ENCODE measurements at regions not wholly inside any gene's neighbourhood (a gene's known extent, or its start where the extent isn't known, plus 50 kb on each side); places are given as distances from the start of the nearest gene placed in this dataset.

GRCh38 chr5:38207343-38207742, 51.0 kb upstream of the EGFLAM start:
- Histone ChIP-seq H3K9me3 (ENCODE audit: insufficient read depth, low read length) (no peaks in the 10 kb centered on the region), H3K4me1 (ENCODE audit: low read length) (no peaks in the 10 kb centered on the region), H4K20me1 (ENCODE audit: insufficient read depth, low read length) (no peaks in the 10 kb centered on the region), H3K36me3 (replicated peaks; ENCODE audit: low read depth, low read length) (no peaks in the 10 kb centered on the region), H3K9ac (ENCODE audit: low read length) (no peak overlapping the region), H3K4me2 (ENCODE audit: low read length) (no peak overlapping the region), H3K27me3 (ENCODE audit: low read depth, low read length) (no peaks in the 10 kb centered on the region), H3K79me2 (ENCODE audit: low read length) (no peaks in the 10 kb centered on the region), H3K4me3 (ENCODE audit: low read length) (no peak overlapping the region), H3K27ac (ENCODE audit: low read length) (no peak overlapping the region), H2AFZ (ENCODE audit: low read depth, low read length) (no peak overlapping the region)
- no peak for TF ChIP-seq EZH2phosphoT487 (IDR thresholded peaks at IDR 0.05; ENCODE audit: low read depth)
- TF ChIP-seq, protein P1, sequence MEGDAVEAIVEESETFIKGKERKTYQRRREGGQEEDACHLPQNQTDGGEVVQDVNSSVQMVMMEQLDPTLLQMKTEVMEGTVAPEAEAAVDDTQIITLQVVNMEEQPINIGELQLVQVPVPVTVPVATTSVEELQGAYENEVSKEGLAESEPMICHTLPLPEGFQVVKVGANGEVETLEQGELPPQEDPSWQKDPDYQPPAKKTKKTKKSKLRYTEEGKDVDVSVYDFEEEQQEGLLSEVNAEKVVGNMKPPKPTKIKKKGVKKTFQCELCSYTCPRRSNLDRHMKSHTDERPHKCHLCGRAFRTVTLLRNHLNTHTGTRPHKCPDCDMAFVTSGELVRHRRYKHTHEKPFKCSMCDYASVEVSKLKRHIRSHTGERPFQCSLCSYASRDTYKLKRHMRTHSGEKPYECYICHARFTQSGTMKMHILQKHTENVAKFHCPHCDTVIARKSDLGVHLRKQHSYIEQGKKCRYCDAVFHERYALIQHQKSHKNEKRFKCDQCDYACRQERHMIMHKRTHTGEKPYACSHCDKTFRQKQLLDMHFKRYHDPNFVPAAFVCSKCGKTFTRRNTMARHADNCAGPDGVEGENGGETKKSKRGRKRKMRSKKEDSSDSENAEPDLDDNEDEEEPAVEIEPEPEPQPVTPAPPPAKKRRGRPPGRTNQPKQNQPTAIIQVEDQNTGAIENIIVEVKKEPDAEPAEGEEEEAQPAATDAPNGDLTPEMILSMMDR (IDR thresholded peaks at IDR 0.05; ENCODE audit: low read depth, low read length) = no peak

DNA sequence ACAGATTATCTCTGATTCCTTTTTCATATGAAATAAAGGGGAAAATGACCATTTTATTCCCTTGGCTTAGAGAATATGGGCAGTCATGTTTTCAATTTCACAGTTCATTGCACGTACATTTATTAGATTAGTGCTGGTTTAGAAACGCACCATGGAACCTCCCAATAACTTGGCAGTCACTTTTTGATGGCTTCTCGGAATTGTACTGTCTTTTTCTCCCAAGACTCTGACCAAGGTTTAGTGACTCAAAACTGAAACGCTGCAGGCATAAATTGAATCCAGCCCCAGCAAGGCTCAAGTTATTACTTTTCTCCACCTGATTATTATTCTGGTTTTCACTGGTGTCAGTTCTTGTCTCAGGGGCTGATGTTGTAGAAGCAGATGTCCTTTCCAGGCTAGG, 55.6 kb upstream of the EGFLAM start:
- Histone ChIP-seq H2AFZ (ENCODE audit: low read depth, low read length) (no peak overlapping the region), H3K9me3 (ENCODE audit: insufficient read depth, low read length) (no peaks in the 10 kb centered on the region), H3K27ac (ENCODE audit: low read length) (no peak overlapping the region), H3K4me2 (ENCODE audit: low read length) (no peak overlapping the region), H3K4me3 (ENCODE audit: low read length) (no peak overlapping the region), H3K4me1 (ENCODE audit: low read length) (no peaks in the 10 kb centered on the region), H3K79me2 (ENCODE audit: low read length) (no peaks in the 10 kb centered on the region), H4K20me1 (ENCODE audit: insufficient read depth, low read length) (no peaks in the 10 kb centered on the region), H3K9ac (ENCODE audit: low read length) (no peak overlapping the region), H3K36me3 (replicated peaks; ENCODE audit: low read depth, low read length) (no peaks in the 10 kb centered on the region), H3K27me3 (ENCODE audit: low read depth, low read length) (no peaks in the 10 kb centered on the region)
- TF ChIP-seq EZH2phosphoT487 (IDR thresholded peaks at IDR 0.05; ENCODE audit: low read depth) = no peak
- TF ChIP-seq, protein P1 (IDR thresholded peaks at IDR 0.05; ENCODE audit: low read depth, low read length) = no peak

DNA sequence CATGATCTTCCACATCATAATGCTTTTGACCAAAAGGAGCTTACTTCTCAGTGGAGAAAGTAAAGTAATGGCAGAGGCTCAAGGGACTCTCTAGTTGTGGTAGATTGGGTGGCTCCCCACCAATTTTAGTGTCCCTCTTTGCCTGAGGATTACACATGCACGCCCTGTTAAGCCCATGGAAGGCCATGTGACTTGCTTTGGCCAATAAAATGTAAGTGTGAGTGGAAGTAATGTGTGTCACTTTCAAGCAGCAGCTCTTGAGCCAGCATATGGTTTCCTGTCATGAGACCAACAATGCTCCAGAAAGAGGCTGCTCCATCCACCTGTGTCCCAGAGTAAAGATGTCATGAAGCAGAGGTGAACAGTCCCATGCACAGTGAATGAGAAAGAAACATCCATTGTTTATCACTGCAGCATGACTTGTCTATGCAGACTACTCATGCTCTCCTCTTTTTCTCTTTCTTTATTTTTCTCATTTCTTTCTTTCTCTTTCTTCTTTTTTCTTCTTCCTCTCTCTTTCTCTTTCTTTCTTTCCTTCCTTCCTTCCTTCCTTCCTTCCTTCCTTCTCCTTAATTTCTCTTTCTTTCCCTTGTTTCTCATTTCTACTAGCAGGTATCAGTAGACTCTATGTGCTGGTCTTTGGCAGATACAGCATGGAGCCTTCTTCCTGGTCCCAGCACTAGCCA, 57.3 kb upstream of the EGFLAM start:
- H3K27me3 ChIP-seq (ENCODE audit: low read depth, low read length) = no peaks in the 10 kb centered on the region
- H3K4me1 ChIP-seq (ENCODE audit: low read length) = no peaks in the 10 kb centered on the region
- H4K20me1 ChIP-seq (ENCODE audit: insufficient read depth, low read length) = no peaks in the 10 kb centered on the region
- TF ChIP-seq, protein P1 (IDR thresholded peaks at IDR 0.05; ENCODE audit: low read depth, low read length) = no peak
- TF ChIP-seq EZH2phosphoT487 (IDR thresholded peaks at IDR 0.05; ENCODE audit: low read depth) = no peak
- H3K27ac ChIP-seq (ENCODE audit: low read length) = no peak overlapping the region
- no peak overlapping the region for H3K4me3 ChIP-seq (ENCODE audit: low read length)
- no peak overlapping the region for H3K4me2 ChIP-seq (ENCODE audit: low read length)
- no peaks in the 10 kb centered on the region for H3K9me3 ChIP-seq (ENCODE audit: insufficient read depth, low read length)
- no peaks in the 10 kb centered on the region for H3K79me2 ChIP-seq (ENCODE audit: low read length)
- H3K36me3 ChIP-seq (replicated peaks; ENCODE audit: low read depth, low read length) = no peaks in the 10 kb centered on the region
- no peak overlapping the region for H2AFZ ChIP-seq (ENCODE audit: low read depth, low read length)
- H3K9ac ChIP-seq (ENCODE audit: low read length) = no peak overlapping the region

- Histone ChIP-seq H3K27me3 (ENCODE audit: low read depth, low read length) (no peaks in the 10 kb centered on the region), H3K9ac (ENCODE audit: low read length) (no peak overlapping the region), H3K9me3 (ENCODE audit: insufficient read depth, low read length) (no peaks in the 10 kb centered on the region), H3K36me3 (replicated peaks; ENCODE audit: low read depth, low read length) (no peaks in the 10 kb centered on the region), H3K27ac (ENCODE audit: low read length) (no peak overlapping the region), H4K20me1 (ENCODE audit: insufficient read depth, low read length) (no peaks in the 10 kb centered on the region), H2AFZ (ENCODE audit: low read depth, low read length) (no peak overlapping the region), H3K79me2 (ENCODE audit: low read length) (no peaks in the 10 kb centered on the region), H3K4me2 (ENCODE audit: low read length) (no peak overlapping the region), H3K4me3 (ENCODE audit: low read length) (no peak overlapping the region), H3K4me1 (ENCODE audit: low read length) (peaks cover 6% of the 10 kb centered on the region; the same call in 1 of the 2 replicates)
- TF ChIP-seq EZH2phosphoT487 (IDR thresholded peaks at IDR 0.05; ENCODE audit: low read depth) = no peak
- TF ChIP-seq, protein P1 (IDR thresholded peaks at IDR 0.05; ENCODE audit: low read depth, low read length) = no peak
These were observed 61.2 kb upstream of the EGFLAM start for GRCh38 chr5:38197118-38197517.

Measured in OCI-LY3 (cell line).